GM21526 (cell line): ENCODE measurements at regions not wholly inside any gene's neighbourhood (a gene's known extent, or its start where the extent isn't known, plus 50 kb on each side); places are given as distances from the start of the nearest gene placed in this dataset.
"Not testable (repeated sequence)": the region's sequence is repeated elsewhere in the genome, so short reads cannot be mapped to it uniquely, and the experiment has no call there.

ENCODE experiments used
- ATAC-seq: cut with Tn5 transposase; IDR thresholded peaks from one replicate; pipeline ENCODE4 v1.9.1; 2021; ENCODE audit warnings: moderate library complexity; ENCODE audit not compliant: unreplicated experiment, low FRiP score

DNA sequence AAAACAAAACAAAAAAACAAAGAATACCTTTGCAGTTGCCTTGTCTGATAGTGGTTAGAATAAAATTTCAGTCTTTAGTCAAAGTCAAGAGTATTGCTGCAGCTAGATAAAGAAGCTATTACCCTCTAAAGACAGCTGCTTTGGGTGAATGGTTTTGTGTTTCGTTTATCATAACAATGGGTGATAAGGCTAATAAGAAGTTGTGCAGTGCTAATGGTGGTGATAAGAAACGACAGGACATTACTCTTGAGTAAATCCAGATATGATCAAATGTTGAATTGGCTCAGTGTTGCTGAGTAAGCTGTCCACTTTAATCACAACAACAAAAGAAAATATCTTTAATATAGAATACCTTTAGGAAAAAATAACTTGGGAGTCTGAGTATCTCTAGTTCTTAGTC is 1825.3 kb downstream of the SLITRK5 start:
- no peak for ATAC-seq

GRCh38 chr13:89497658-89498057 is 1826.5 kb downstream of the SLITRK5 start:
- ATAC-seq = no peak

DNA sequence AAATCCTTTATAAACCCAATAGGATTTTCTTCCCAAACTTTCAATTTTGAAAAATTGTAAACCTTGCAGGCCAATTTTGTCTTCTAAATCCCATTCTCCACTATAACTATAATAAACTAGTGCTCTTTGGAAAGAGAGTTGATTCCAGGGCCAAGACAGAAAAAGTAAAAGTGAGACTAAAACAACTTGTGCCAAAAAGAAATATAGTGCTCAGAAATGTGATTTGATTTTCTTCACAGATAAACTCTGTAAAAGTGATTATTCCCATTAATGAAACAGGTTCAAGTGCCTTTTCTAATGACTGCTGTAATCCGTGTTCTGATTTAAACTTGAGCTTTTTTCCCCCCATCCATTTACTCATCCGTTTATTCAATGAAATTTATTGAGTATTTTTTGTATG is 1831.1 kb downstream of the SLITRK5 start:
- ATAC-seq = no peak

DNA sequence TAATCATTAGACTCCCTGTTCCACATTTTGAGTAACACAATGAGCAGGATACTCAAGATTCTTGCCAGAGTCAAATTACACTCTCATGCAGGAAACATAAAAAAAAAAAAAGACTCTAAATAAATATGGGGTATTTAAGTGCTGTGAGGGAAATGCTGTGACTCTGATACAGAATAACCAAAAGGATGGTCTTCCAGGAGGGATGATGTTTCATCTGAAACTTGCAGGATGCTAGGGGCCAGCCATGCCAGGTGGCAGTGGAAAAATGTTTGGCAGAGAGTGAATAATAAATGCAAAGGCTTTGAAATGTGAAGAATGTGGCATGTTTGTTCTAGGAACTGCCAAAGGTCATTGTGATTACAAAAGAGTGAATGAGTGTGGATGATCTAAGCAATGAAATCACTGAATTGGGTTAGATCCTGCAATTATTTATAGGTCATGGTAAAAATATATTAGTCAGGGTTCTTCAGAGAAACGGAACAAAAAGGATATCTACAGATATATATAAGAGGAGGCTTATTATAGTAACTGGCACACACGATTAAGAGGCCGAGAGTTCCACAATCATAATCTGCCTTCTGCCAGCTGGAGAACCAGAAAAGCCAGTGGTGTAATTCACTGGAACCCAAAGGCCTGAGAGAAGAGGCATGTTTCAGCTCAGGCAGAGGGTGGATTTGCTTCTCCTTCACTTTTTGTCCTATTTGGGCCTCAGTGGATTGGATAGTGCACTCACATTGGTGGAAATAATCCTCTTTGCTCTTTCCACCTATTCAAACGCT is 1832.8 kb upstream of the MIR17HG start:
- no peak for ATAC-seq

DNA sequence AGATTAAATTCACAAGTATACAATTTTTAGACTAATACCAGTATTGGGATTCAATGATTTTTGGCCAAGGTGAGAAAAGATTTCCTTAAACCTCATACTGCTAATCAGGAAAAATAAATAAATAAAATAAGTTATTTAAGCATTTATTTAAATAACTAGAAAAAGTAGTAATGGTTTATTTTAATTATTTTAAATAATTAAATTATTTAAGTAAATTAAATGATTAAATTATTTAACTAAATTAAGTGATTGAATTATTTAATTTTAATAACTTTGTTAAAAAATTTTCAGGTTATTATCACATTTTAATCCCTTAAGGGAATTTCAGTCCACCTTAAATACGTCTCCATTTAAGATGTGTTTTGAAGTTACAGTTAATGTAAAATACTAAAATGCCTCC is 1831.5 kb upstream of the MIR17HG start:
- no peak for ATAC-seq

- no peak for ATAC-seq
Observed at GRCh38 chr13:89518289-89519077, 1829.0 kb upstream of the MIR17HG start.

DNA sequence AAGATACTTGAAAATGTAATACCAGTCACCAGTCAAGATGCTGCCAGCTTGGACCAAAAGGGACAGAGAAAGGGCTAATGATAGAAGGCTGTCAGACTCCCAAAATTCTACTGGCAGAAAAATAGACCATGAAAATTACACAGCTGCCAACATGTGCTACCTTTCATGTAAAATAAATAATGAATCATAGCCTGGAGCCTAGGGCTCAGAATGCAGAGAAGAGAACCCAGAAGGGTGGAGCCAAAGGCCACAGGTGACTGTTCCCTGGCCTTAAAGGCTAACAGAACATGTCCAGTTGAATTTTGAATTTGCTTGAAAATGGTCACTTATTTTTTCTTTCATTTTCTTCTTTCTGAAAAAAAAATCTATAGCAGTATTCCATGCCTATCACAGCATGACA is 1827.0 kb upstream of the MIR17HG start:
- no peak for ATAC-seq

DNA sequence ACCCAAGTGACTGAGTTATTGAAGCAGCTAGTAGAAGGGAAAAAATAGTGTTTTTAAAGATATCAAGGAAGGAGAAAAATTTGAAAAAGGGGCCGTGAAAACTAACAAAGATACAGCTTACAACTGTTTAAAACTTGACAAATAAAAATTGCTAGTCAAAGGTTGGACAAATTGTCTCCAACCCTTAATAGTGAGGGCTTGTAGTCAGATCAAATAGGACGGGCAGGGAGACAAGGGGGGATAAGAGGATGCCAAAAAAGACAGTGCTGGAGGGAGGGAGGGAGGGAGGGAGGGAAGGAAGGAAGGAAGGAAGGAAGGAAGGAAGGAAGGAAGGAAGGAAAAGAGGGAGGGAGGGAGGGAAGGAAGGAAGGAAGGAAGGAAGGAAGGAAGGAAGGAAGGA is 1825.8 kb upstream of the MIR17HG start:
- ATAC-seq = not testable (repeated sequence)

DNA sequence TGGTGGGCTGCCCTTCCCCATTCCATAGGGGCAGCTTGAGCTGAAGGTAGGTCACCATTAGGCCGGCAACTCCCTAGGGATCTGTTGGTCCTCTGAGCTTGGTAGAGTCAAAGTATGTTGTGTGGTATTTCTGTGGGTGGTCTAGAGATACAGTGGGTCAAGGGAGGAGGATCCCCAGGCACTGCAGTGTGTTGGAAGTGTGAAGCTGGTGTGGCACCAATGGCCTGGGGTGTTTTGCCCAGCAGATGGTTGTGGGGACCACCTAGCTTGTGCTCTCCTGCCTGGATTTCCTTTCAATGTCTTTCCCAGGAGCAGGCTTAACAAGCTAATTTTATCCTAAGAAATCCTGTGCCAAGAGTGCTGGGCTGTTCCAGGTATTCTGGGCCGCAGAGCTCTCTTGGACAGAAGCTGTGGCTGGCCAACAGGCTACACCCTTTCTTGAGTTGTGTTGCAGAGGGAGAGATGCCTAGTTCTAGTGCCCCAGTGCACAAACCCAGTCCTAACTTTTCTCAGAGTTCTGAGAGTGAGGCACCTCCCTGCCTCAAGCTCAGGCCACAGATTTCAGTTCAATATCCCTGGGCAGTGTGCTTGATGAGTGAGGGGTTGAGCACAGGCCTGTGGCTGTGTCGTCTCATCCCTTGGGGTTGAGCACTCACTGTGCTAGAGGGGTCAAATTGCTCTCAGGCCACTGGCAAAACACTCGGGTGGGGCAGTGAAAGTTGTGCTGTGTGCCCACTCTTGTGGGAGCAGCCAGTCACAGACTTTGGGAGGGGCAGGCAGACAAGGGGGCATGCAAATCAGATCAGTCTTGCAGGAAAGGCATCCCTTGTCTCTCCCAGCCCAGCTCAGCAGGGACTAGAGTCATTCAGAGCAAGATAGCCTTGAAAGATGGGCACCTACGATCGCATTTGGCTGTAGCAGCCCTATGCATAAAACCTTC is 1806.1 kb upstream of the MIR17HG start:
- no peak for ATAC-seq

GRCh38 chr13:89550938-89551337 is 1796.5 kb upstream of the MIR17HG start:
- no peak for ATAC-seq

DNA sequence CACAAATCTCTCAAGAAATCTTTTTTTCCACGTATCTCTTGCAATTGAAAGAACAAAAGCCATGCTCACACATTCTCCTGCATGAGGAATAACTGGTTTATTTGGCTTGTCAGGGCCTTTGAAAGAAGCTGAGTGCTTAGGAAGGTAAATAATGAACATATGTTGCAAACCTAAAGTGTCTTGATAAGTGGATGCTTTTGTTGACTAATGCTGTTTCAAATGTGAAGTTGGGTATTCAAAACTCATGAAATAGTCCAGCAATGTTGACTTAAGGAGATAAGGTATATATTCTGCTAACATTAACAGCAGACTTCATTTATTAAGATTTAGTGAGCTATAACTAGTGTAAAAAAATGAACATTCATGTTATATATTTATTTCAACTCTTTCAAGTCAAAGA is 1792.7 kb upstream of the MIR17HG start:
- no peak for ATAC-seq

GRCh38 chr13:89565476-89566100 is 1781.9 kb upstream of the MIR17HG start:
- ATAC-seq = no peak

GRCh38 chr13:89567025-89567424 is 1780.5 kb upstream of the MIR17HG start:
- no peak for ATAC-seq

GRCh38 chr13:89568276-89568675 is 1779.2 kb upstream of the MIR17HG start:
- no peak for ATAC-seq

DNA sequence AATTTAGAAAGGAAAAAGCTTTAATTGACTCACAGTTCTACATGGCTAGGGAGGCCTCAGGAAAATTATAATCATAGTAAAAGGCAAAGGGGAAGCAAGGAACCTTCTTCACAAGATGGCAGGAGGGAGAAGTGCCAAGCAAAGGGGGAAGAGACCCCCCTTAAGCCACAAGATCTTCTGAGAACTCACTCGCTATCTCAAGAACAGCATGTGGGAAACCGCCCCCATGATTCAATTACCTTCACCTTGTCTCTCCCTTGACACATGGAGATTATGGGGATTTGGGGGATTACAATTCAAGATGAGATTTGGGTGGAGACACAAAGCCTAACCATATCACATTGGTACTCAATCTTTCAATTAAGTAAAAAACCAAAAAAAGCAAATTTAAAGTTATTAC is 1778.7 kb upstream of the MIR17HG start:
- ATAC-seq = no peak

DNA sequence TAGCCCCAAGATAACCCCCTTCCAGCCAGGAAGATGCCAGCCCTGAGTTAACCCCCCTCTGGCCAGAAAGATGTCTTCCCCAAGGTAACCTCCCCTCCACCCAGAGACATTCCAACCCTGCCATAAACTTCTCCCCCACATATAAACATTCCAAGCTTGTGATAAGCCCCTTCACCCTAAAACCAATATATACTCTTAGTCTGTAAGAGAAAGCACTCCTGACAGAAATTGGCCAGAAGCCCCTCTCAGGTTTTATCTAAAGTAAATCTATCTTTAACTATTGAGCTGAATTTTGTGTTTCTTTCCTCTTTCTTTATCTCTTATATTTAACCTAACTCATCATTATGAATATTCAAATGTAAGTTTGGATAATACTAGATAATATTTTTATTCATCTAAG is 1775.8 kb upstream of the MIR17HG start:
- ATAC-seq = no peak

GRCh38 chr13:89574077-89574476 is 1773.4 kb upstream of the MIR17HG start:
- no peak for ATAC-seq

GRCh38 chr13:89577301-89577700 is 1770.2 kb upstream of the MIR17HG start:
- ATAC-seq = no peak

DNA sequence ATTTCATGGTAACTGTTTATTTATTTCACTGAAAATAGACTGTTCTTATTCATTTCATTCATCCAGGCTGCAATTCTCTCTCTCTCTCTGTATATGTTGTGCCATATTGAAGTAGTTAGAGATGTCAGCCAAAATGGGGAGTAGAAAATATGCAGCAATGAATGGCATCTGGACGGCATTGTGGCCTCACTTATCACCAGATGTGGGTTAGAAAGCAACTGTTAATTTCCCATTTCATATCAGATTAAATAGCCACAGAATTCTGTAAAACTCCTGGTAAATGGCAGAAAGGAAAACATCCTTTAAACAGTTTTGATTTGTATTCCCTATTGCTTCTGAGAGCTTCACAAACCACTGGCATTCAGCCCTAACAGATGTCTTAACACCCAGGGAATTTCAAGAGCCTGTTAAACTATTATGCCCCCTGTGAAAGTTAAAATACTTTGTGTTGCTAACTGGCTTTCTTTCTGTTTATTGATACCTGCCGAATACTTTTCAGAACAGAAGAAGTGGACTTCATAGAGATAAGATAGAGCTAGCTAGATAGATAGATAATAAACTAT is 1763.3 kb upstream of the MIR17HG start:
- no peak for ATAC-seq

DNA sequence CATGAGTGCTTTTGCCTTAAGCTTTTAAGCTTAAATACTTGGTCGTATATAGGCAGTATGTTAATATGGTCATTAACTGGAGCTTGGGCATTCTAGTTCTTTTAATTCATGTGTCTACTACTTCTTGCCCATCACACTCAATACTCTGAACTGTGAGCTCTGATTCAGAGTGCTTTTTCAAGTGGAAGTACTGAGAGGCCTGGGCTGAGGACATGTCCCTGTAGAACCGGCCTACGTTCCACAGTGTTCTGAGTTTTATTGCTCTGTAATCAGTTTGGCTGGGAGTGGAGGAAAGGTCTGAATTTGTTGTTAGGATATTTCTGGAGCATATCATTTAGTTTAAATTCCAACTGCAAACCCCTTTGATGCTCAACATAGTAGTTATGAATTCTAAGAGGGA is 1744.8 kb upstream of the MIR17HG start:
- no peak for ATAC-seq
